Activated CD4-positive, alpha-beta T cell treated with anti-CD3 and anti-CD28 coated beads, Interleukin-2, amount 10 ng/mL, durations not matched to agents 24 days and 14 days (primary cell): ENCODE measurements at regions not wholly inside any gene's neighbourhood (a gene's known extent, or its start where the extent isn't known, plus 50 kb on each side); places are given as distances from the start of the nearest gene placed in this dataset.
A peak's percentile ranks its signal among the peaks of the same experiment; 100 is the strongest.

Experiments
- DNase-seq: peaks from one replicate; pipeline ENCODE4 v3.0.0; 2022
- H3K27ac Mint-ChIP-seq: one replicate; pipeline ENCODE4 v1.8.0; 2022; ENCODE audit warnings: mild to moderate bottlenecking, mixed read lengths
- H3K27me3 Mint-ChIP-seq: one replicate; pipeline ENCODE4 v1.8.0; 2022; ENCODE audit warnings: mixed read lengths
- H3K36me3 Mint-ChIP-seq: one replicate; pipeline ENCODE4 v1.8.0; 2022; ENCODE audit warnings: low read depth, mild to moderate bottlenecking, mixed read lengths
- H3K4me1 Mint-ChIP-seq: one replicate; pipeline ENCODE4 v1.8.0; 2021; ENCODE audit warnings: mixed read lengths
- H3K4me3 Mint-ChIP-seq: one replicate; pipeline ENCODE4 v1.8.0; 2022; ENCODE audit warnings: mild to moderate bottlenecking, moderate library complexity, mixed read lengths
- H3K9me3 Mint-ChIP-seq: one replicate; pipeline ENCODE4 v1.8.0; 2021; ENCODE audit warnings: mixed read lengths
- intact Hi-C: fragments of 100-400 bp; cut with micrococcal nuclease; formaldehyde crosslinking; loops from one replicate; pipeline ENCODE4 v1.15.1; 2023

- Mint-ChIP-seq H3K27ac (no peak overlapping the region), H3K4me3 (no peak overlapping the region), H3K27me3 (no peaks in the 10 kb centered on the region), H3K4me1 (no peaks in the 10 kb centered on the region), H3K36me3 (no peaks in the 10 kb centered on the region), H3K9me3 (peaks cover 3% of the 10 kb centered on the region)
- DNase-seq, result no peak
- intact Hi-C loops, result no loop called here
These were observed 185.5 kb upstream of the SETBP1 start for GRCh38 chr18:44495151-44495550.

DNA sequence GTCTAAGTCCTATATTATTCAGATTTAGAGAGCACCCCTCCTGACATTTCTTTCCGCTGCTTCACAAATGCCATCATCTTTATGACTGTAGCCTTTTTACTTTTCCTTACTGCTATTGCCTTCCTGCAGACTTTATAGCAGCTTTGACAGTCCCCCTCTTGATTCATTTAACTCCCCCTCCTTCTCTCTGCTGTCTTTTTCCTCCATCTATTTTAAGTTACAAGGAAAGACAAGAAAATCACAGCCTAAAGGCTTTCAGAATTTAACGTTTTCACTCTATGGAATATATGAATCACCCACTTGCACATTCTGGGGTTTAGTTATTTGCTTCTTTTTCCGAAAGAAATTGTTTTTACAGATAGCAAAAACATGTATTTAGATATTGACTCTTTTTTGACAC, 183.4 kb upstream of the SETBP1 start:
- peaks cover 3% of the 10 kb centered on the region for H3K9me3 Mint-ChIP-seq
- H3K27ac Mint-ChIP-seq, result no peak overlapping the region
- no peaks in the 10 kb centered on the region for H3K4me1 Mint-ChIP-seq
- H3K27me3 Mint-ChIP-seq, result no peaks in the 10 kb centered on the region
- H3K36me3 Mint-ChIP-seq, result no peaks in the 10 kb centered on the region
- H3K4me3 Mint-ChIP-seq, result no peak overlapping the region
- no peak for DNase-seq
- intact Hi-C loops, result no loop called here

DNA sequence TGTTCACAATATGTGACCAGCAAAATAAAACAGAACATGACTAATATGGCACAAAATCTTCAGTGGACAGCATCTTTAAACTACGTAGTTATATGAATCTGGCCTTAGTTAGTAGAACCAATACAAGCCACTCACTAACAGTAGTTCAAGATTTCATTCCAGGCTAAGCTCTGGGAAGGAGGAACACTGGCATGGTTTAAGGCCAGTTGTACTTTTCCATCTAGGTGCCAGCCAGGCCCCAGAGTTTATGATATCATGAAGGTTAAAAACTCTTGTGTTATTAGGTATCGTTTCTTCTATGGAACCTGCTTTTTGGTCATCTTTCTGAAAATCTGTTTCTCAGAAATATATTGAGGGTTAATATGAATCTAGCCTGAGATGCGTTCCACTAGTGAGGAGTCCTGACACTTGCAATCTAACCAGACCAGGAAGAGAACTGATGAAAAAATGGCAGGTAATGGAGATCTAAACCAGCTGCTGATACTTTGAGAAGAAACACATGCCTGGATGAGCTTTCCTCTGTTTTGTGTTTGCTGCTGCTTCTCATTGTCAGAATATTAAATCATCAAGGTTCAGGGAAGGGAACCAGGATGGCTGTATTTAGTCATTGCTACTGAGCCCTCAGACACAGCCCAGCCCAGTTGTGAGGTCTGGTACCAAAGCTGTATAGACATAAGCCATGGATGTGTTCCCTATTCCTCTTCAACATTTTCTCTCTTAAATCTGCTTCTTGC, 182.8 kb upstream of the SETBP1 start:
- H3K27me3 Mint-ChIP-seq, result no peaks in the 10 kb centered on the region
- H3K4me3 Mint-ChIP-seq, result no peak overlapping the region
- H3K4me1 Mint-ChIP-seq, result no peaks in the 10 kb centered on the region
- DNase-seq, result no peak
- H3K36me3 Mint-ChIP-seq, result no peaks in the 10 kb centered on the region
- H3K27ac Mint-ChIP-seq, result no peak overlapping the region
- intact Hi-C loops, result no loop called here
- H3K9me3 Mint-ChIP-seq, result peaks cover 3% of the 10 kb centered on the region

GRCh38 chr18:44500808-44501610, 179.7 kb upstream of the SETBP1 start:
- no peaks in the 10 kb centered on the region for H3K36me3 Mint-ChIP-seq
- H3K27me3 Mint-ChIP-seq, result no peaks in the 10 kb centered on the region
- H3K4me1 Mint-ChIP-seq, result no peaks in the 10 kb centered on the region
- peaks cover 3% of the 10 kb centered on the region for H3K9me3 Mint-ChIP-seq
- intact Hi-C loops, result no loop called here
- no peak overlapping the region for H3K4me3 Mint-ChIP-seq
- H3K27ac Mint-ChIP-seq, result no peak overlapping the region
- DNase-seq, result no peak

GRCh38 chr18:44502221-44502620, 178.5 kb upstream of the SETBP1 start:
- intact Hi-C loops, result no loop called here
- Mint-ChIP-seq H3K4me3 (no peak overlapping the region), H3K27ac (no peak overlapping the region), H3K4me1 (no peaks in the 10 kb centered on the region), H3K9me3 (peaks cover 3% of the 10 kb centered on the region), H3K36me3 (no peaks in the 10 kb centered on the region), H3K27me3 (no peaks in the 10 kb centered on the region)
- DNase-seq, result no peak

DNA sequence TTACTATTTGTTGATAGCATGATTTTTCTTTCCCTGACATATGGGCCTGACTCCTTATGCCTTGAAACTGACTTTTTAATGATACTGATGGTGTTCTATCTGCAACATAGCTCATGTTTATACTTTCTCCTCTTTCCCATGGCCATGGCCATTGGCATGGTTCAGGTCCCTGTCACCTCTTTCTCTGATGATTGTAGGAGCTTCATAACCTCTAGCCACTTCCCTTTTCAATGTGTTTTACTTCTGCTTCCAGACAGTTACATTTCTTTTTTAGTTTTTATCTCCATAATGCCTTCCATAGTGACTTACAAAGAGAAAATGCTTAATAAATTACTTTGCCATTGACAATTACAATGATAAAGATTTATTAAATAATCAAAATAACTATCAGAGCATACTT, 177.9 kb upstream of the SETBP1 start:
- intact Hi-C loops, result no loop called here
- Mint-ChIP-seq H3K27me3 (no peaks in the 10 kb centered on the region), H3K4me1 (no peaks in the 10 kb centered on the region), H3K4me3 (no peak overlapping the region), H3K36me3 (no peaks in the 10 kb centered on the region), H3K9me3 (peaks cover 3% of the 10 kb centered on the region), H3K27ac (no peak overlapping the region)
- no peak for DNase-seq

GRCh38 chr18:44503854-44504253, 176.8 kb upstream of the SETBP1 start:
- H3K4me3 Mint-ChIP-seq, result no peak overlapping the region

DNA sequence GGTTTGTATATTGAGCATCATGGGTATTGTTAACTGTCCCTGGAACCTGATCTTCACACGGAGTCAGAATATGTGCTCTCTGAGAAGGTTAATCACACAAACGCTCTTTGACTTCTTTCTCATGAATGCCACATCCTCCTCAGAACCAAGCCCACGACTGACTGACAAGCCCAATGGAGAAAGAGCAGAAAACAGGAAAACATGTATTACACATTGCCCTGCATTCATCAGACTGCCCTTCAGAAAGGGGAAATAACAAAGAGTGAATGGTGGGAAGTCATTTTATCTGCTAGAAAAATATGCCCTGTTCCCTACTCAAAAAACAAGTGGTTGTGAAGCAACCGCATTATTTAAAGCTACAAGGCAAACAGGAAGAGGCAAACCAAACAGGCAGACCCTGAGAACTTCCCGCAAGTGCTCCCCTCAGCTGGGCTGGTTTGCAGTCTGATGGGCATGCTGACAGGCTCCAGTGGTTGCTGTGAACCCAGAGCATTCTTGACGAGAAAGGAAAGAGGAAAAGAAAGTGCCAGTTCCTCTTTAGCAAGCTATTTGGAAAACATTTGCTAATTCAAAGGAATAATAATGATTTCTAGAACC, 172.9 kb upstream of the SETBP1 start:
- Mint-ChIP-seq H3K27ac (no peak overlapping the region), H3K9me3 (no peaks in the 10 kb centered on the region), H3K4me3 (no peak overlapping the region), H3K4me1 (no peaks in the 10 kb centered on the region), H3K36me3 (no peaks in the 10 kb centered on the region), H3K27me3 (peaks cover 2% of the 10 kb centered on the region)
- intact Hi-C loops, result no loop called here
- DNase-seq, result peak; percentile 68

More at GRCh38 chr18:44503854-44504253, 176.8 kb upstream of the SETBP1 start:
- Mint-ChIP-seq H3K27me3 (no peaks in the 10 kb centered on the region), H3K9me3 (no peaks in the 10 kb centered on the region), H3K36me3 (no peaks in the 10 kb centered on the region), H3K27ac (no peak overlapping the region), H3K4me1 (no peaks in the 10 kb centered on the region)
- intact Hi-C loops, result no loop called here
- DNase-seq, result no peak

DNA sequence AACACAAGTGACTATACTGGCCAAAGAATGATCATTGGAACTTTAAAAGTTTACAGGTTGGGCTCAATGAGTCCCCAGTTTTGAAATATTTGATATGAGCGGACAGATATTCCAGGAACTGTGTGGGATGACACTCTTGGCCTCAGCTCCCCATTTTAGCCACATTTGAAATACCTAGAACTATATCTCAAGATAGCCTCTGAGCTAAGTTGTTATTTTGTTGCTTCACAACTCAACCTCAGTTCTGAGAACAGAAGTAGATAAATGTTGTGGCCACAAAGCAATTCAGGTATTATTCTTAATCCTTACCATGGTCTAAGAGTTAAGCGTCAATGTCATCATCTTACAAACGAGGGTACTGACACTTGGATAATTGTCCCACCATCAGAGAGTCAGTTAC, 172.2 kb upstream of the SETBP1 start:
- no peak overlapping the region for H3K27ac Mint-ChIP-seq
- H3K4me1 Mint-ChIP-seq, result no peaks in the 10 kb centered on the region
- intact Hi-C loops, result no loop called here
- peaks cover 2% of the 10 kb centered on the region for H3K27me3 Mint-ChIP-seq
- H3K36me3 Mint-ChIP-seq, result no peaks in the 10 kb centered on the region
- DNase-seq, result no peak
- H3K4me3 Mint-ChIP-seq, result no peak overlapping the region
- no peaks in the 10 kb centered on the region for H3K9me3 Mint-ChIP-seq

DNA sequence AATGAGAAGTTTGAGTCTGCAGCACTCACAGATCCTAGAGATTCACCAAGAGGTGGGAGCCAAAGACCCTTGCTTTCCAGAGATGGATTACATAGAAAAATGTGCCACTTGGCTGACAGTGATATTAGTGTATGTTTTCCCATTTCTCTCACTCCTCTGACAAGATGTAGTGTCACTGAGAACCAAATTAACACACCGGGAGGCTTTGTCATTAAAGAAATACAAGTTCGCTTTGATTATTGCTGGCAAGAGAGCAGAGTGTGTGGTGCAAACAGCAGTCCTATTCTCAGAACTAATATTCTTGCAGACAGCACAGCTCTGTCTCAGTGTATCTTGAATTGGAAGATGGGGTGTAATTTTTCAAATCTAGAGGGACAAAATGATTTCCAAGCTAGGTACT, 171.6 kb upstream of the SETBP1 start:
- Mint-ChIP-seq H3K4me3 (no peak overlapping the region), H3K27ac (no peak overlapping the region), H3K36me3 (no peaks in the 10 kb centered on the region), H3K4me1 (no peaks in the 10 kb centered on the region), H3K9me3 (no peaks in the 10 kb centered on the region), H3K27me3 (peaks cover 2% of the 10 kb centered on the region)
- no peak for DNase-seq
- intact Hi-C loops, result no loop called here

DNA sequence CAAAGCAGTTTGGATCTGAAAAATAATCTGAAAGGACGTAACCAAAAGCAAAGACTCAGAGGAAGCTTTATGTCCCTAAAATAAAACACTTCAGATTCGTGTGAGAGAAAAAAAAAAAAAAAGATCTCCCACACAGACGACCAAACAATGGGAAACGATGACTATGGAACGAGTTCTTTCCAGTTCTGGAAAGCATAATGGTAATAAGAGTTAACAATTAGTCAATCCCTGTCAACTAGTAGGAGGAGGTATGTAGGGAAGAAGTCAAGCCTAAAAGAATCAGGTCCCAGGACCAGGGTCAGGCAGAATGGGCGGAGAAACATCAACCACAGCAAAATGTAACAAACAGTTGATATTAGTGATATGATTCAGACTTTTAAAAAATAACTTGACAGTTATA, 170.3 kb upstream of the SETBP1 start:
- Mint-ChIP-seq H3K4me3 (no peak overlapping the region), H3K9me3 (no peaks in the 10 kb centered on the region), H3K4me1 (no peaks in the 10 kb centered on the region), H3K27me3 (peaks cover 2% of the 10 kb centered on the region), H3K36me3 (no peaks in the 10 kb centered on the region), H3K27ac (no peak overlapping the region)
- intact Hi-C loops, result no loop called here
- no peak for DNase-seq

- intact Hi-C loops, result no loop called here
- H3K27me3 Mint-ChIP-seq, result peaks cover 2% of the 10 kb centered on the region
- no peaks in the 10 kb centered on the region for H3K36me3 Mint-ChIP-seq
- no peaks in the 10 kb centered on the region for H3K4me1 Mint-ChIP-seq
- H3K9me3 Mint-ChIP-seq, result no peaks in the 10 kb centered on the region
- DNase-seq, result no peak
- H3K27ac Mint-ChIP-seq, result no peak overlapping the region
- no peak overlapping the region for H3K4me3 Mint-ChIP-seq
These were observed 167.5 kb upstream of the SETBP1 start for GRCh38 chr18:44513233-44513632.

- Mint-ChIP-seq H3K4me1 (no peaks in the 10 kb centered on the region), H3K36me3 (no peaks in the 10 kb centered on the region), H3K27me3 (peaks cover 2% of the 10 kb centered on the region), H3K27ac (no peak overlapping the region), H3K4me3 (no peak overlapping the region), H3K9me3 (no peaks in the 10 kb centered on the region)
- no peak for DNase-seq
- intact Hi-C loops, result no loop called here
These were observed 166.6 kb upstream of the SETBP1 start for GRCh38 chr18:44514106-44514505.

DNA sequence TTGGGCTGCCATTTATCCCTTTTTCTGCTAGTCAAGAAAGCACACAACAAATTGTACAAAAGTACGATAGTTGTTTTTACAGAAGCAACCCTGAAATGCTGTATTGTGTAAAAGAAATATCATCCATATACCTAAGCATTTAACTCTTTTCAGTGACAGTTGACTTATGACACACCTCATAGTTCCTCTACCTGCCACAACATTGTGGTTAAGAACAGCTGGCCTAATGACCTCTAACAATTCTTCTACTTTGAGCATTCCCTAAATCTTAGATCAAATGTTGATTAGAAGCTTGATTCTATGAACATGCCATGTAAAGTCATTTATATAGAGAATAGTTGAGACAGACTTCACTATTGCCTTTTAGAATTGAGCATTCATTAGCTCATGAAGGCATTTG, 165.9 kb upstream of the SETBP1 start:
- intact Hi-C loops, result no loop called here
- H3K9me3 Mint-ChIP-seq, result no peaks in the 10 kb centered on the region
- H3K36me3 Mint-ChIP-seq, result no peaks in the 10 kb centered on the region
- H3K4me3 Mint-ChIP-seq, result no peak overlapping the region
- peaks cover 2% of the 10 kb centered on the region for H3K27me3 Mint-ChIP-seq
- no peaks in the 10 kb centered on the region for H3K4me1 Mint-ChIP-seq
- no peak overlapping the region for H3K27ac Mint-ChIP-seq
- DNase-seq, result no peak
